Tibial artery (tissue), 4 donors: ENCODE measurements at regions not wholly inside any gene's neighbourhood (a gene's known extent, or its start where the extent isn't known, plus 50 kb on each side); places are given as distances from the start of the nearest gene placed in this dataset.
"Not testable (repeated sequence)": the region's sequence is repeated elsewhere in the genome, so short reads cannot be mapped to it uniquely, and the experiment has no call there.

Experiments
- DNase-seq, 2 donors: peaks; one replicate each; pipeline ENCODE4 v3.0.0-alpha.2; 2019
- H3K27ac ChIP-seq, 2 donors: fragments of 200-600 bp; sonication (generic) in 1 of 2; 1 replicate in 1 of 2; 2 replicates in 1 of 2; pipeline ENCODE4 v1.5.1; 2018 to 2019; ENCODE audit warnings: mild to moderate bottlenecking in 1 of 2
- H3K27me3 ChIP-seq, 2 donors: fragments of 200-600 bp; sonication (generic) in 1 of 2; one replicate each; pipeline versions ENCODE4 v1.5.1 to v1.6.0; 2016 to 2019
- H3K36me3 ChIP-seq, 3 donors: fragments of 200-600 bp; sonication (generic) in 2 of 3; one replicate each; pipeline ENCODE4 v1.5.1; 2016 to 2019; ENCODE audit warnings: mild to moderate bottlenecking in 2 of 3
- H3K4me1 ChIP-seq, 4 donors: fragments of 200-600 bp; sonication (generic) in 2 of 4; 1 replicate in 3 of 4; 2 replicates in 1 of 4; pipeline ENCODE4 v1.5.1; 2016 to 2019
- H3K4me3 ChIP-seq, 2 donors: fragments of 200-600 bp; sonication (generic) in 1 of 2; 1 replicate in 1 of 2; 2 replicates in 1 of 2; pipeline ENCODE4 v1.5.1; 2018 to 2019; ENCODE audit warnings: mild to moderate bottlenecking in 2 of 2
- H3K9me3 ChIP-seq, 3 donors: fragments of 200-600 bp; sonication (generic) in 1 of 3; one replicate each; pipeline ENCODE4 v1.5.1; 2016 to 2019
- CTCF ChIP-seq, 2 experiments: fragments of 200-600 bp in 1 of 2; fragments of 450-650 bp in 1 of 2; IDR thresholded peaks; one replicate each; pipeline ENCODE4 v1.5.1; 2017 to 2019; ENCODE audit warnings: antibody characterized with exemption in 2 of 2, mild to moderate bottlenecking in 1 of 2, moderate library complexity in 1 of 2
- intact Hi-C: fragments of 100-400 bp; cut with DNase I; formaldehyde crosslinking; loops from one replicate; pipeline ENCODE4 v1.15.0; 2023; ENCODE audit warnings: low total_unique reads

DNA sequence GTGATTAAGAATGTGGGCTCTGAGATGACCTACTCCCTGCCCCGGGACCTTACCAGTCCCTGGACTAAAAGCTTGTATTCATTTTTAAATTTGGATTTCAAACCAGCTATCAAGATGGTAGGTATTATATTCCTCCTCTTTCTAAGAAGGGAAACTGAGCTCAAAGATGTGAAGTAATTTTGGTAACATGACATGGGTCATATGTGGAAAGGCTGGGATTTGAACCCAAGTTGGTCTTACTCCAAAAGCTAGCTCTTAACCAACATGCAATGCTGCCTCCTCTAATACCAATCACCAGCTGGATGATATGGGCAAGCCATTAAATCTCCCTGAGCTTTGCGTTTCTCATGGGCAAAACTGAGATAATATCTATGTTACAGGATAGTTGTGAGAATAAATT is 166.4 kb upstream of the SLC38A2 start:
- no peak for TF ChIP-seq CTCF (IDR thresholded peaks at IDR 0.05)
- H3K4me1 ChIP-seq = peaks cover 0 to 4% (median 1%) of the 10 kb centered on the region in 4 donors
- no peak overlapping the region for H3K4me3 ChIP-seq
- H3K9me3 ChIP-seq = no peaks in the 10 kb centered on the region
- H3K27ac ChIP-seq = no peak overlapping the region
- intact Hi-C loops = no loop called here
- no peak for DNase-seq
- no peaks in the 10 kb centered on the region for H3K36me3 ChIP-seq
- no peaks in the 10 kb centered on the region for H3K27me3 ChIP-seq

- intact Hi-C loops = no loop called here
These were observed 164.9 kb upstream of the SLC38A2 start for GRCh38 chr12:46537387-46537955.

GRCh38 chr12:46536316-46536715 is 163.7 kb upstream of the SLC38A2 start:
- DNase-seq, intact Hi-C loops, H3K36me3 ChIP-seq, H3K4me1 ChIP-seq, H3K27me3 ChIP-seq, H3K27ac ChIP-seq, H3K4me3 ChIP-seq, H3K9me3 ChIP-seq: not testable (repeated sequence)

More at GRCh38 chr12:46537387-46537955, 164.9 kb upstream of the SLC38A2 start:
- Histone ChIP-seq H3K27ac (no peak overlapping the region), H3K4me3 (no peak overlapping the region), H3K4me1 (peaks cover 0 to 8% (median 3%) of the 10 kb centered on the region in 4 donors), H3K36me3 (no peaks in the 10 kb centered on the region), H3K27me3 (no peaks in the 10 kb centered on the region), H3K9me3 (no peaks in the 10 kb centered on the region)
- TF ChIP-seq CTCF (IDR thresholded peaks at IDR 0.05) = no peak
- no peak for DNase-seq

DNA sequence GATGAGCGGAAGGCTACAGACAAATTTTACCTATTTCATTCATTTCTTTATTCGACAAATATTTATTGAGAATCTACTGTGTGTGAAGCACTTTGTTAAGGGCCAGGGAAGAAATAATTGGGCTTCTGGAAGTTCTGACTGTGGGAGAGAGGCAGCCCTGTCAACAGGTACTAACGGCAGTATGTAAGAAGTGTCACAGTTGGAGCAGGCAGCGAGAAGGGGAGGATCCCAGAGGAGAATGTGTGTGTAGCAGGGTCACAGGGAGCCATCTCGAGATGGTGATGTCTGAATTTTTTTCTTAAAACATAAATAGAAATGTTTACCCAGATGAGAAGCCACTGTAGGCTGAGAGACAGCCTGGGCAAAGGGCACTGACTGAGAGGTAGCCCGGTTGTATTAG is 163.3 kb upstream of the SLC38A2 start:
- Histone ChIP-seq H3K4me3 (no peak overlapping the region), H3K4me1 (peaks cover 0 to 8% (median 3%) of the 10 kb centered on the region in 4 donors), H3K9me3 (no peaks in the 10 kb centered on the region), H3K36me3 (no peaks in the 10 kb centered on the region), H3K27ac (no peak overlapping the region), H3K27me3 (no peaks in the 10 kb centered on the region)
- intact Hi-C loops = no loop called here
- TF ChIP-seq CTCF (IDR thresholded peaks at IDR 0.05) = no peak
- DNase-seq = no peak

DNA sequence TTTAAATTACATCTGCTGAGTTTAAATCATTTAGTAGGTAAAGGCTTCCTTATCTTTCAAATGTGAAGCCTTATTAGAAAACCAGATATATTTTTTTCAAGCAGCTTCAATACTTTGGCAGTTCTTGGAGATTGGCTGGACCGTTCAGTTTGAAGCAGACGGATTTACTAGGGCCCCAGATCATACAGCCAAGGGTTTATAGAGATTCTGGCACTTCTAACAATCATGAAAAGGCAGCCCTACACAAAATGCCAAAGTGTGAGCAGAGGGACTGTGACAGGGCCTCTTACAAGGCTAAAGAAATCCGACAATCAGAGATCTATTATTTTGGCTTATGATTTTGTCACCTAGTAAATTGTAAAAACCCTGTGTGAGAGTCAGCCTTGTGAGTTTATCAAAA is 162.8 kb upstream of the SLC38A2 start:
- no peak overlapping the region for H3K27ac ChIP-seq
- peaks cover 0 to 8% (median 3%) of the 10 kb centered on the region in 4 donors for H3K4me1 ChIP-seq
- H3K36me3 ChIP-seq = no peaks in the 10 kb centered on the region
- intact Hi-C loops = no loop called here
- no peak for DNase-seq
- H3K27me3 ChIP-seq = no peaks in the 10 kb centered on the region
- H3K9me3 ChIP-seq = no peaks in the 10 kb centered on the region
- H3K4me3 ChIP-seq = no peak overlapping the region
- no peak for TF ChIP-seq CTCF (IDR thresholded peaks at IDR 0.05)

- DNase-seq = no peak
- H3K4me3 ChIP-seq = no peak overlapping the region
- no peaks in the 10 kb centered on the region for H3K36me3 ChIP-seq
- H3K4me1 ChIP-seq = peaks cover 0 to 8% (median 3%) of the 10 kb centered on the region in 4 donors
- TF ChIP-seq CTCF (IDR thresholded peaks at IDR 0.05) = no peak
- no peaks in the 10 kb centered on the region for H3K9me3 ChIP-seq
- intact Hi-C loops = no loop called here
- no peaks in the 10 kb centered on the region for H3K27me3 ChIP-seq
- H3K27ac ChIP-seq = no peak overlapping the region
These were observed 161.8 kb upstream of the SLC38A2 start for GRCh38 chr12:46534327-46534840.
